ENCODE measurements at regions not wholly inside any gene's neighbourhood (a gene's known extent, or its start where the extent isn't known, plus 50 kb on each side); places are given as distances from the start of the nearest gene placed in this dataset.

DNA sequence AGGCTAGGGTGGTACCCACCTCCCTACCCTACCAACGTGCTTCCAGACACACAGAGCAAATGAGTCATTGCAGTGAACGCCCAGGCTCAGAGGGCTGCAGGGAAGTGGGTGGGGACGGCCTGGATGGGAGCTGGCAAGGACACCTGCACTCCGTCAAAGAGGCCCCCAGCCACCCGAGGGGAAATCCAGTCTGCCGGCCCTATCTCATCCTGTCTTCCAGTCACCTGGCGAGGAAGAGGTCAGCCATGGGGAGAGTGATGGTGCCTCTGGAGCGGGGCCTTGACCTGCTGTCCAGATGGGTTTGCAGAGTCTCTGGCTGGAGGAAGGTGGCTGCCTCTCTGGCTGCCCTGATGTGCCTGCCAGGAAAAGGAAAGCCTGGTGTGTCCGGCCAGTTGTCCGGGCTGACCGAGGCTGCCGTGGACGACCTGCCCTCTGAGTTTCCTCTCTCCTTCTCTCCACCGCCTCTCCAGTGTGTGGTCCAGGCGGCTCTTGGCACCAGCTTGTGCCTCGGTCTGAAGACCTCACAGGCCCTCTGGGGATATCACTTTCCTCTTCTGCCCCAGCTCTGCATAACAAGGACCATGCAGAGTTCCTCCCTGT lies 209.7 kb upstream of the COPS8 start:
- no peak overlapping the region for H3K4me3 ChIP-seq (ENCODE audit: low read depth in 2 of 2, low read length in 1 of 2)
- no peaks in the 10 kb centered on the region for H3K36me3 ChIP-seq (replicated peaks in 1 of 2; ENCODE audit: control insufficient read depth in 1 of 2, insufficient read depth in 2 of 2, low read length in 1 of 2)
- H3K4me2 ChIP-seq: no peak overlapping the region
- no peaks in the 10 kb centered on the region for H3F3A ChIP-seq (replicated peaks; ENCODE audit: insufficient read depth)
- H3K9me3 ChIP-seq: no peaks in the 10 kb centered on the region
- H4K20me1 ChIP-seq (ENCODE audit: insufficient read depth): no peaks in the 10 kb centered on the region
- no peaks in the 10 kb centered on the region for H3K27me3 ChIP-seq (ENCODE audit: insufficient read depth)
- H3K9me2 ChIP-seq: no peaks in the 10 kb centered on the region
- no peak overlapping the region for H3K9ac ChIP-seq
- POLR2A ChIA-PET: no interaction called here
- CTCF ChIA-PET: interaction anchor here (1.1 to 1.3 kb wide), 2 partner anchors 13 to 363 kb away, joined by 3 read pairs; no protein-coding TSS in a partner anchor
- H3K4me1 ChIP-seq (ENCODE audit: control insufficient read depth in 1 of 2, insufficient read depth in 2 of 2, low read depth in 1 of 2, low read length in 1 of 2): no peaks in the 10 kb centered on the region; a peak in 1 of 4 replicates
- no peak overlapping the region for H3K27ac ChIP-seq (ENCODE audit: low read depth in 2 of 2, low read length in 1 of 2)
- DNase-seq: no peak
- TF ChIP-seq, protein P1, sequence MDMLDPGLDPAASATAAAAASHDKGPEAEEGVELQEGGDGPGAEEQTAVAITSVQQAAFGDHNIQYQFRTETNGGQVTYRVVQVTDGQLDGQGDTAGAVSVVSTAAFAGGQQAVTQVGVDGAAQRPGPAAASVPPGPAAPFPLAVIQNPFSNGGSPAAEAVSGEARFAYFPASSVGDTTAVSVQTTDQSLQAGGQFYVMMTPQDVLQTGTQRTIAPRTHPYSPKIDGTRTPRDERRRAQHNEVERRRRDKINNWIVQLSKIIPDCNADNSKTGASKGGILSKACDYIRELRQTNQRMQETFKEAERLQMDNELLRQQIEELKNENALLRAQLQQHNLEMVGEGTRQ (IDR thresholded peaks at IDR 0.05; ENCODE audit: borderline replicate concordance, low read depth, low read length): no peak
- no peak for TF ChIP-seq NRF1 (IDR thresholded peaks at IDR 0.05; ENCODE audit: low read depth, low read length)
- TF ChIP-seq IRF3 (IDR thresholded peaks at IDR 0.05; ENCODE audit: low read depth, low read length): no peak
- TF ChIP-seq EP300 (IDR thresholded peaks at IDR 0.05; ENCODE audit: borderline replicate concordance in 1 of 2, low read depth in 1 of 2, low read length in 1 of 2): no peak
- TF ChIP-seq FOSL2 (IDR thresholded peaks at IDR 0.05; ENCODE audit: borderline replicate concordance, low read depth): no peak
- TF ChIP-seq TCF12 (IDR thresholded peaks at IDR 0.05): no peak
- no peak for TF ChIP-seq RAD21 (IDR thresholded peaks at IDR 0.05; ENCODE audit: low read length)
- no peak for TF ChIP-seq YY1 (IDR thresholded peaks at IDR 0.05; ENCODE audit: low read depth)
- no peak for TF ChIP-seq SIN3A (IDR thresholded peaks at IDR 0.05; ENCODE audit: borderline replicate concordance, low read depth, low read length)
- no peak for TF ChIP-seq SMC3 (IDR thresholded peaks at IDR 0.05; ENCODE audit: low read depth, low read length)
- TF ChIP-seq TAF1 (IDR thresholded peaks at IDR 0.05; ENCODE audit: borderline replicate concordance, low read depth, low read length): no peak
- 52% methylated on average over 11 of the region's 16 CpGs for WGBS (ENCODE audit: low lambda C conversion rate)
- H3K79me2 ChIP-seq (ENCODE audit: insufficient read depth): no peaks in the 10 kb centered on the region
- H2AFZ ChIP-seq (ENCODE audit: low read depth): no peak overlapping the region

DNA sequence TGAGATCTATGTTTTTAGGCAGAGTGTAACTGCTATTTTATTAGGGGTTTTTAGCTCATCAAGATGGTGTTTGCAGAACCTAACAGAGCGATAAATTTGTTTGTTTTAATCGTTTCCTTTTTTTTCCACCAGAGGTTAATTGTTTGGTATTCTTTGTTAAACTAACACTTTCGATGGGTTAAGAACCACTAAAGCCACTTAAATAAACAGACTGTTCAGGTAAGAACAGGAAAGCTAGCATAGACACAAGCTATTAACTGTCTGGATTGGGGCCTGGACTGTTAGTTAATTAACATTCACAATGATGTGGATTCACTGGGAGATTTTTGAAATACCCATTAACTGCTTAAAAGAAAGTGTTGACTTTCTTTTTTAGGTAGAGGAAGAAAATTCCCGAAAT lies 209.0 kb upstream of the COPS8 start:
- no peaks in the 10 kb centered on the region for H3F3A ChIP-seq (replicated peaks; ENCODE audit: insufficient read depth)
- ChIA-PET CTCF (interaction anchor here (0.6 to 1.3 kb wide), 2 partner anchors 364 to 524 kb away, joined by 3 to 4 read pairs; no protein-coding TSS in a partner anchor), POLR2A (no interaction called here)
- WGBS (ENCODE audit: low lambda C conversion rate): 38% methylated on average over 4 of the region's 4 CpGs
- H3K4me1 ChIP-seq (ENCODE audit: control insufficient read depth in 1 of 2, insufficient read depth in 2 of 2, low read depth in 1 of 2, low read length in 1 of 2): no peaks in the 10 kb centered on the region; a peak in 1 of 4 replicates
- H4K20me1 ChIP-seq (ENCODE audit: insufficient read depth): no peaks in the 10 kb centered on the region
- H2AFZ ChIP-seq (ENCODE audit: low read depth): no peak overlapping the region
- H3K9me3 ChIP-seq: peaks cover 3% of the 10 kb centered on the region; the same call in 1 of the 2 replicates
- no peak overlapping the region for H3K4me3 ChIP-seq (ENCODE audit: low read depth in 2 of 2, low read length in 1 of 2)
- no peaks in the 10 kb centered on the region for H3K79me2 ChIP-seq (ENCODE audit: insufficient read depth)
- no peak overlapping the region for H3K4me2 ChIP-seq
- no peaks in the 10 kb centered on the region for H3K9me2 ChIP-seq
- H3K9ac ChIP-seq: no peak overlapping the region
- DNase-seq: no peak
- H3K36me3 ChIP-seq (replicated peaks in 1 of 2; ENCODE audit: control insufficient read depth in 1 of 2, insufficient read depth in 2 of 2, low read length in 1 of 2): no peaks in the 10 kb centered on the region
- TF ChIP-seq IRF3 (IDR thresholded peaks at IDR 0.05; ENCODE audit: low read depth, low read length): no peak
- TF ChIP-seq ELF1 (IDR thresholded peaks at IDR 0.05): no peak
- no peak for TF ChIP-seq EP300 (IDR thresholded peaks at IDR 0.05; ENCODE audit: borderline replicate concordance in 1 of 2, low read depth in 1 of 2, low read length in 1 of 2)
- TF ChIP-seq FOXM1 (IDR thresholded peaks at IDR 0.05; ENCODE audit: low read depth): no peak
- TF ChIP-seq GATA2 (CRISPR knock-in tag; IDR thresholded peaks at IDR 0.05): no peak
- no peak for TF ChIP-seq FOSL2 (IDR thresholded peaks at IDR 0.05; ENCODE audit: borderline replicate concordance, low read depth)
- no peak for TF ChIP-seq SMC3 (IDR thresholded peaks at IDR 0.05; ENCODE audit: low read depth, low read length)
- no peak for TF ChIP-seq CTCF (IDR thresholded peaks at IDR 0.05)
- TF ChIP-seq JUND (IDR thresholded peaks at IDR 0.05): no peak
- no peak for TF ChIP-seq RFX5 (IDR thresholded peaks at IDR 0.05; ENCODE audit: low read length)
- TF ChIP-seq RXRA (IDR thresholded peaks at IDR 0.05; ENCODE audit: borderline replicate concordance, low read depth): no peak
- no peak for TF ChIP-seq TEAD4 (IDR thresholded peaks at IDR 0.05; ENCODE audit: borderline replicate concordance, insufficient read depth)
- no peak for TF ChIP-seq CHD2 (IDR thresholded peaks at IDR 0.05; ENCODE audit: low read length, partially characterized antibody)
- TF ChIP-seq, protein P2, sequence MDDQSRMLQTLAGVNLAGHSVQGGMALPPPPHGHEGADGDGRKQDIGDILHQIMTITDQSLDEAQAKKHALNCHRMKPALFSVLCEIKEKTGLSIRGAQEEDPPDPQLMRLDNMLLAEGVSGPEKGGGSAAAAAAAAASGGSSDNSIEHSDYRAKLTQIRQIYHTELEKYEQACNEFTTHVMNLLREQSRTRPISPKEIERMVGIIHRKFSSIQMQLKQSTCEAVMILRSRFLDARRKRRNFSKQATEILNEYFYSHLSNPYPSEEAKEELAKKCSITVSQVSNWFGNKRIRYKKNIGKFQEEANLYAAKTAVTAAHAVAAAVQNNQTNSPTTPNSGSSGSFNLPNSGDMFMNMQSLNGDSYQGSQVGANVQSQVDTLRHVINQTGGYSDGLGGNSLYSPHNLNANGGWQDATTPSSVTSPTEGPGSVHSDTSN (IDR thresholded peaks at IDR 0.05): no peak
- no peak for TF ChIP-seq RCOR1 (IDR thresholded peaks at IDR 0.05; ENCODE audit: low read length)
- no peak for TF ChIP-seq POLR2AphosphoS5 (IDR thresholded peaks at IDR 0.05; ENCODE audit: low read depth, low read length)
- no peaks in the 10 kb centered on the region for H3K27me3 ChIP-seq (ENCODE audit: insufficient read depth)
- no peak overlapping the region for H3K27ac ChIP-seq (ENCODE audit: low read depth in 2 of 2, low read length in 1 of 2)
